HG02943 (cell line): ENCODE measurements at regions not wholly inside any gene's neighbourhood (a gene's known extent, or its start where the extent isn't known, plus 50 kb on each side); places are given as distances from the start of the nearest gene placed in this dataset.

ENCODE experiments used
- ATAC-seq: cut with Tn5 transposase; IDR thresholded peaks from one replicate; pipeline ENCODE4 v1.9.1; 2021; ENCODE audit warnings: mild to moderate bottlenecking, low read depth, moderate library complexity; ENCODE audit not compliant: unreplicated experiment

DNA sequence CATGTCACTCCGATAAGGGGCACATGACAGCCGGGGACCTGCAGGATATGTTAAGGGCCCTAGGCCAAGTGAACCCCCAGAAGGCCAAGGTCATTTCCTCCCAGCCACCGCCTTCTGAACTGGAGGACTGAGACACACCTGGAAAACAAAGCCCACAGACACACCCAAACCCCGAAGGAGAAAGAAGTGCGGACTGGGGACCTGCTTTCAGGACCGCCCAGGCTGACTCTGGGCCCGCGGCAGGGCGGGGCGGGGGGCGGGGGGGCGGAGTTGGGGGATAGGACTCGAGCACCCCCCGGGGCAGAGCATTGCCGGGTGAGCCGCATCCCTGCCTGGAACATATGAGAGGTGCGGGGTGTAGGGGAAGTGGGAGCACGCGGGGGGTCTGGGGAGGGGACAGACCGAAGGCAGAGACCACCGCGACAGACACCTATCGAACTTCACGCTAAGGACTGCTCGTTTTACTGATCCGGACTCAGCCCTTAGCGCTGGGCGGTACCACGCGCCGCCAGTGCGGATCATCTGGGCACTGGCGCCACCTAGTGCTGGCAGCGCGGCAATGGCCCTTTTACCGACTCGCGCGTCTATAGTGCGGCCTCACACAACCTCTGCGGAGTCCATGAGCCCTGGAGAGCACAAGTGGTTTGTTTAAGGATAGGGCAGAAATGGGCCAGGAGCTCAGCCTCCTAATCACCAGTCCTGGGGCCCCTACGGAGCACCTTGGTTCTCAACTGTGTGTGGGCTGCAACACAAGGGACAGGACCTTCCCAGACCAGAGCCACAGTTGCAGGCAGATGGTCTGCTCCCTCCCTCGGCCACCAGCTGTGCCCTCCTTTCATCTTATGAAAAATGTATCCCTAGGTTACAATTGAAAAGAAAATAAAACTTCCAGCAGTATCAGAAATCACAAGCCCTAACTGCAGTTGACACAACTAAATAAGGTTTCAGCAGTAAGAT is 157.6 kb downstream of the HERPUD2 start:
- peak; percentile 96 for ATAC-seq

DNA sequence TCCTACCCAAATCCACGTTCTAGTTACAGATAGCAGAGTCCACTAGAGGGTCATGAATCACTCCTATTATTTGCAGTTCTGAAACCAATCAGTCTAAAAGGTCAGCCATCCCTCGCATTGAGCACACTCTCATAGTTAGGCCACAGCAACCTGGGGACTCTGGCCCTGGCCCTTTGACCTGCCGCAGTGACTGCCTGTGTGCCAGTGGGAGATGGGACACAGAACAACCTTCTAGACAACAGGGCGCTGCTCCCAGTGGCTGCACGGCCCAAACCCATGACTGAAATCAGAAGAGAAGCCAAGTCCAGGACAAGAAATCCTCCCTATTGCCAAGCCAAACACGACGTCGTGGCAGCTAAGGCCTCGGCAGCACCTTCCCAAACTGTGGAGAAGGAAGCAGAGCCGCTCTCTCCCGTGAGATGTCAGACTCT is 158.5 kb downstream of the HERPUD2 start:
- ATAC-seq = no peak

DNA sequence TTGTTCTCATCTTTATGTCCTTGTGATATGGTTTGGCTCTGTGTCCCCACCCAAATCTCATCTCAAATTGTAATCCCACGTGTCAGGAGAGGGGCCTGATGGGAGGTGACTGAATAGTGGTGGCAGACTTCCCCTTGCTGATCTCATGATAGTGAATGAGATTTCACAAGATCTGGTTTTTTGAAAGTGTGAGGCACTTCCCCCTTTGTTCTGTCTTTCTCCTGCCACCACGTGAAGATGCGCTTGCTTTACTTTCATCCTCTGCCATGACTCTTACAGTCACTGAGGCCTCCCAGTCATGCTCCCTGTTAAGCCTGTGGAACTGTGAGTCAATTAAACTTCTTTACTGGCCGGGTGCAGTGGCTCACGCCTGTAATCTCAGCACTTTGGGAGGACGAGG is 161.0 kb downstream of the HERPUD2 start:
- ATAC-seq = no peak

DNA sequence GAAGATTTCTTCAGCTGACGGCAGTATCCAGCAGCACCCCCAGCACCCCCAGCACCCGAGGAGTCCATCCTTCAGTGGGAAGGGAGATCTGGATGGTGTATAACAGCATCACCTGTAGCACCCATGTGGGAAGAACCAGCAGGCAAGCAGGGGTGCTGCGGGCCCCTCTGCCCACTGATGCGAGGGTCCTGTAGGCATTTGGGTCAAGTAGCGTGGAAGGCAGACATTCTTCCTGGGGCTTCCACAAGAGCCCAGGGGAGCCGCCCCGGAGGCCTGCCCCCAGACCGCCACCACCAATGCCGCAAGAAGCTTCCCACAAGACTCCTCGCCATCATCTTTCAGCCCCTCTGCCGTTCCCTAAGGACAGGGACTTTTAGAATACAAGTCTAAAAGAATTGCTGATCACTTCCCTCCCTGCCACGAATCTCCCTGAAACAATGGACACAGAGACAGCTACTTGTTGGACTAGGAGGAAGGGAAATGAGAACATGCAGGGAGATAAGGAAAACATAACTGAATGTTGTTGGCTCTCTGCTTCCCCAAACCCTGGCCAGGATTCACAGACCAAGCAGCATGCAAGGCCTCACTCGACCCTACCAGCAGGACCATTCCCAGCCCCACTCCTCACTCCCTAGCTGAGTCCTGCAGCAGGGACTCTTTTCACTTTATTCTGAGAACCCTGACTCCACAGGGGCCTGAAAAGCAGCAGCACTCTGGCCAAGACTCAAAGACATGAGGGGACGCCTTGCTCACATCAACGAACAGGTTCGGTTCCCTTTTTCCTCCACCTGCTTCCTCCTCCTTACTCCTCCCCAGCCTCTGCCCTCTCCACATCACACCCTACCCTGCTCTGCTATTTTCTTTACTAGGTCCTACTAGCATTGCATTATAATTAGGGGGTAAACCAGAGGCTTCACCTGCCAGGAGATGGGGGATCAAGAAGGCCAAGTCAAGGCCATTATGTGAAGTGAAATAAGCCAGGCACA is 164.5 kb downstream of the HERPUD2 start:
- no peak for ATAC-seq

DNA sequence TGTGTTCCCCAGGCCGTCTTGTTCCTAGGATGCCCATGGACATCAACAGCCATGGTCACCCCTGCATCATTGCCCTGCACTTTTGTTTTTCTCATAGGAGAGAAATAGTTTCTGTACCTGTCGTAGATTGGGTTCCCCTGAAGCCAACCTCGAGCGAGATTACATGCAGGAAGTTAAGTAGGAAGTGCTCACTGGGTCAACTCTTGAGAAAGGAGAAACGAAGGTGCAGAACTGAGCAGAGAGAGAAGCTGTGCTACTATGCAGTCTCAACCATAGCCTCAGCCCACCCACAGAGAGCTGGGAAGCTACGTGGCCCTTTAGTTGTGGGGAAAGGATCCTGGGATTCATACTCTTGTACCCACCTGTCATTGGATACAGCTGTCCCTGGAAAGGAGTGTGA is 165.2 kb downstream of the HERPUD2 start:
- no peak for ATAC-seq

DNA sequence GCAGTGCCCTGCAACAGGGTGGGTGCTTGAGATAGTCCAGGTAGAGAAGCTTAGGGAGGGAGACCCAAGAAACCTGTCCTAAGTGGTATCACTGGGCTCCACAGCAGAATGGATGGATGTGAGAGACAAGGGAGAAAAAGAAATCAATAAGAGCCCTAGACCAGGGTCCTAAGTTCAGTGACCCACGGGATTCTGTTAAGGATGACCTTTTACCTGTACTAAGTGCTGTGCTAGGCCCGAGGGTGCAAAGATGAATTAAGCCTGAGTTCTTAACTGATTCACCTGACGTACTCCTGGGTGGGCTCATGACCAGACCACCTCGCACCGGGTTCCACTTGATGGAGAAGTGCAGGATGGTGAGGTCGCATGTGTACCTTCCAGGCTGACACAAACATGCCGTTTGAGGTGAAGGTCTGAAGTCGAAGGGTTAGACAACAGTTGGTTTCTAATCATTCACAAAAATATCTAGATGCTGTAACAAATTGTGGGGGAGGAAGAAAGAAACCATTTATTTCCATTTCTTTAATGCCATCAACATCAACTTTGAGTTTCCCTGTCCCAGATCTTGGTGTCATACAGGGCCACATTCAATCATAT is 166.5 kb downstream of the HERPUD2 start:
- no peak for ATAC-seq

DNA sequence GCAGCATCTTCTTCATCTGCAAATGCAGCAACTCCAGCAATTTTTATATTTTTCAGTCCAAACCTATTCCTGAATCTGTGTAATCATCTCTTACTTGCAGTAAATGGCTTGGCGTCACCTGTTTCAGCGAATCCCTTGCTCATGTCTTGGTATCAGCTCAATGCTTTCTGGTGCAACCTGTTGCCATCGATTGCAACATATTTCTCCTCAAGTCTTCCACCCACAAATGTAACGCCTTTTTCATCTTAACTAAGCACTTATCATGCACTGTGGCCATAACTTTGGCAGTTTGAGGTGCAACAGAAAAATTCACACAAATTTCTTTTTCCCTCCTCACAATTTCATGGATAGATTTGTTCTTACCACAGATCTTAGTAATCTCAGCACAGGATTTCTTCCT is 168.3 kb downstream of the HERPUD2 start:
- no peak for ATAC-seq

DNA sequence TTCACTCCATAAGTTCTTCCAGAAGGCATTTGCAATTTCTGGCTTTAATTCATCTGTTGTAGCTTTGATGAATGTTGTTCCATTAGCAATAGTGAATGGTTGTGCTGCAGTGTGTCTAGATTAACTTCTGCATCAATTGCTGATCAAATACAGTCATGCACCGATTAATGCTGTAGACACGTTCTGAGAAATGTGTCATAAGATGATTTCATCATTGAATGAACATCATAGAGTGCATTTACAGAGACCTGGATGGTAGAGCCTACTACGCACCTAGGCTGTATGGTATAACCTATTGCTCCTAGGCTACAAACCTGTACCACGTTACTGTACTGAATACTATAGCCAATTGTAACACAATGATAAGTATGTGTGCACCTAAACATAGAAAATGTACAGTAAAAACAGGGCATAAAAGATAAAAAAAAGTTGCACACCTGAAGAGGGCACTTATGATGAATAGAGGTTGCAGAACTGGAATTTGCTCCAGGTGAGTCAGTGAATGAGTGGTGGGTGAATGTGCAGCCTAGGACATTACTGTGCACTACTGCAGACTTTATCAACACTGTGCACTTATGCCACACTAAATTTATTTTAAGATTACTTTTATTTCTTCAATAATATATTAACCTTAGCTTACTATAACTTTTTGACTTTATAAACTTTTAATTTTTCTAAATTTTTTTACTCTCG is 170.7 kb downstream of the HERPUD2 start:
- no peak for ATAC-seq

DNA sequence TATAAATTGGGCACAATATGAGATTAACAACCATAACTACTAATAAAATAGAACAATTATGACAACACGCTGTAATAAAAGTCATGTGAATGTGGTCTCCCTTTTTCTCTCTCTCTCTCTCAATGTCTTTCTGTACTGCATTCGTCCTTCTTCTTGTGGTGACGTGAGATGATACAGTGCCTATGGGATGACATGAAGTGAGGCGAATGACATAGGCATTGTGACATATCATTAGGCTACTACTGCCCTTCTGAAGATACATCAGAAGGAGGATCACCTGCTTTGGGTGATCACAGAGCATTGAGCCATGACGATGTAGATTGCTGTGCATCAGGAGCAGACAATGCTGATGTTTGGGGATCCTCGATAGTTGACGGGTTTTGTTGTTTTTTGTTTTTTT is 171.6 kb downstream of the HERPUD2 start:
- ATAC-seq = no peak

DNA sequence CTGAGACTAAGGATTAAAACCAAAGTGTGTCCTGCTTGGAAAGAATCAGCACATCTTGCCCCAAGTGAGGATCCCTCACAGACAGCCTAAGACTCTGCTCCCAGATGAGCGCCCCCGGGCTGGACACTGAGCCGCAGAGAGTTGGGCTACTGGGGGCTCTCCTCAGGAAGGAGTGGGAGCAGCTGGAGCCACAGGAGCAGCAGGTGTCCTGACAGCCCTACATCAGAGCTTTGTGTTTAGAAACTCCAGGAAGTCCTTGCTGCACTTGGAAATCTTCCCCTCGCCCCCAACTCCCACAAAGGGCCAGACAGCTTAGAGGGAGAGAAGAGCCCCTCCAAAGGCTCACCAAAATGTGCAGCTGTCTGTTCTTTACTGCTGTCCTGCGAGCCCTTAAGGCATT is 172.2 kb downstream of the HERPUD2 start:
- no peak for ATAC-seq

DNA sequence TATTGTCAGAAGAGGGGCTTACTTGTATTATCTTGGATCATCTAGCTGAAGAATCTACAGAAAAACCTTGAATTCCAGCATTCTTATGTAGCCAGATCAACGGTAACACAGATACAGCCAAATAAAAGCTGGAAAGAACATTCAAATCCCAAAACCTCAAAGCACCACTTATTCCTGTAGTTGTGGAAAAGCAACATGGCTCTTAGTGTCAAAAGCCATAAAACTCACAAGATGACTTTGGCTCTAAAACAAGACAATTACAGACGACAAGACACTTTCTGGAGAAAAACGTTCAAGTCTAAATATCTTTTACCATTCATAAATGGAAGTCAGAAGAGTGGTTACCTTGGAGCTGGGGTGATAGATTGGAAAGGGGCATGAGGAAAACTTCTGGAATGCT is 173.0 kb downstream of the HERPUD2 start:
- no peak for ATAC-seq

DNA sequence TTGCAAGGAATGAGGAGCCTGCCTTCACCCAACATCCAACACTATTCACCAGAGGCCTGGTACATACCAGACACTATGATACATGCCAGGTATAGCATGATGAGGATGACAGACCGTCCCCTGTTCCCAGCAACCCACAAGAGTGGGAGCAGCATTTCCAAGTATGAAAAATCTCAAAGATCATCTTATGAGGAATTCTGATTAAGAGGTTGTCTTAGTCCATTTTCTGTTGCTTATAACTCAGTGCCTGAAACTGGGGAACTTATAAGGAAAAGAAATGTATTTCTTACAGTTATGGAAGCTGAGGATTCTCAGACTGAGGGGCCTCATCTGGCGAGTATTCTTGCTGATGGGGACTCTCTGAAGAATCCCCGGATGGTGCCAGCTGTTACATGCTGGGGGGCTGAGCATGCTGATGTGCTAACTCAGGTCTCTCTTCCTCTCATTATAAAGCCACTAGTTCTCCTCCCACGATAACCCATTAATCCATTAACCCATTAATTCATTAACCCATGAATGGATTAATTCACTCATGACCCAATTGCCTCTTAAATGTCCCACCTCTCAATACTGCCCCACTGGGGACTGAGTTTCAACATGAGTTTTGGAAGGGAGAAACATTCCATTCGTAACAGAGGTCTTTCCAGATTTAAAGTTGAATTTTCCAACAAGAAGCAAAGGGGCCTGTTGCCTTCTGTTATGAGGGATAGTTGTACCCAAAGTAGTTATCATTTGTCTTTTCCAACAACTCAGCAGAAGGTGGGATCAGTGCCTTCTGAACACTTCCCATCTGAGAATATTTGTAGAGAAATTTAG is 173.9 kb downstream of the HERPUD2 start:
- ATAC-seq = no peak

DNA sequence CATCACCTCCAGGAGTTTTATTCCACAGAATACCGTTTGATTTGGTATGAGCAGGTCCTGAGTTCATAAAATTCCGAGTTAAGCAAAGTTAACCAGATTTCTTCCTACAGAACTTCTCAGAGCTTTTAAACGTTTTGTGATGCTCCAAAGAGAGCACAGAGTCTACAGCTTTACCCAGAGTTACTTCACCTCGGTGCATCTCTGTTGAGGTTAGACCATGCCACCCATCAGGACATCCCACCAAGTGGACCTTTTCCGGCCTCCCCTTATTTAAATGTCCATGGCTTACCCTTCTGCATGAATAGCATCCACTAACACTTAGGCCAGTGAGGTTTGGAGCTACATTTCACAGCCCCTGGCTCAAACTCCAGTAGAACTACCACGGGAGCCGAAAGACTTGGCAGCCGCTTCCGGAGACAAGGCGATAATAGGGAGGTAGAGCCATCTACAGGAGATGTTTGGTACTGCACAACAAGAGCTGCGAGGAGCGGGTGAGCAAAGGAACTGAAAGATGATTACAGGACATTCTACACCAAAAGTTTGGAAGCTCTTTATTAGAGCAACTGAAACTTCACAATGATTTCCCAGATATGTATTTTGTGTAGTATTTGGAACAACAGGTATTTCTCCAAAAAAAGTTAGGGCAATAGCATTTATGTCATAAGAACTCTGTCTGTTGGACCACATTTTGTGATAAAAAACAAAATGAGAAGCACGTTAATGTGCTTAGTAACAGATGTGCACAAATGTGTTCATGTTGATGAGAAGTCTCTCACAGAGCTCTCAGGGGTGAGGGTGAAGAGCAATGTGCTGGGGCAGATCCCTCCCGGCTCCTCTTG is 174.7 kb downstream of the HERPUD2 start:
- peak; percentile 79 for ATAC-seq

DNA sequence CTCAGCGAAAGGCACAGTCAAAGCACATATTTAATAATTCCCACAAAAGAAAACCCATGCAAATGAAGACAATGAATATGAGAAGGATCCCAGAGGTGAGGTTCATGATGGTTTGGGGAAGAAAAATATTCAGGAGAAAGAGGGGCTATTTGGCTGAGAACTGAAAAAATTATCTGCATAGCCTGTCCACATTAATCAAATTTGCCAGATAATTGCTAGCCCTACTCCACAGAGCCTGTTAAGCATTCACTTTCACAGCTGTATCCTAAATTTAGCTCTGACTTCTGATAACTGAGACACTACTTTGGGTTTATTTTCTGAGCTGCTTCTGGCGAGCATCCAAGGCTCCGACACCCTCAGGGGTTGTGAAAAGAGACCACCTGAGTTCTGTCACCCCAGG is 176.2 kb downstream of the HERPUD2 start:
- ATAC-seq = no peak

DNA sequence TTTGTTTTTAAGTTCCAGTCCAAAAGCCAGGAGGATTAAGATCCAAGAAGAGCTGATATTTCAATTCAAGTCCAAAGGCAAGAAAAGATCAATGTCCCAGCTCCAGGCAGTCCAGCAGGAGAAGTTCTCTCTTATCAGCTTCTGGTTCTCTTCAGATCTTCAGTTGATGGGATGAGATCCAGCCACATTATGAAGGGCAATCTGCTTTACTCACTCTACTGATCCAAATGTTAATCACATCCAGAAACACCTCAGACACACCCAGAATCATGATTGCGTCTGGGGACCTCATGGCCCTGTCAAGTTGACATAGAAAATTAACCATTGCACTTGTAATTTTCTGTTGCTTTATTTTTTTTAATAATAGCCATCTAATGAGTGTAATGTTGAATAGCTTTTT is 178.4 kb downstream of the HERPUD2 start:
- no peak for ATAC-seq

DNA sequence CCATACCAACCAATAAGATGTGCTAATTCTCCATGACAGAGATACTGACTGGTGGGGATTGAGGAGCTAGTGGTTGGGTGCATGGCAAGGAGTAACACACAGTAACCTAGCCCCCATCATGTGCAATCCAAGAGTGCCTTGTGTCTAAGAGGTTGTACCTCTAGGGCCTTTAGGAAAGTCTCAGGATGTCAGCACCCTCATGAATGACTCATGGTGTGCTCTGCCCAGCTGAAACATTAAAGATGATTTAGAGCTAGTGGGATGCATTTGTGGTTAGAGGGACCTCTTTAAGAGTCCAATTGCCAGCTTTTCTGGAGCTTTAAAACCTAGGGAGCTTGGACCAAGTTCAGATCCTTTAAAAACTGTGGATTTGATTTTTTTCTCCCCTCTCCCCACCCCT is 181.1 kb downstream of the HERPUD2 start:
- ATAC-seq = no peak

DNA sequence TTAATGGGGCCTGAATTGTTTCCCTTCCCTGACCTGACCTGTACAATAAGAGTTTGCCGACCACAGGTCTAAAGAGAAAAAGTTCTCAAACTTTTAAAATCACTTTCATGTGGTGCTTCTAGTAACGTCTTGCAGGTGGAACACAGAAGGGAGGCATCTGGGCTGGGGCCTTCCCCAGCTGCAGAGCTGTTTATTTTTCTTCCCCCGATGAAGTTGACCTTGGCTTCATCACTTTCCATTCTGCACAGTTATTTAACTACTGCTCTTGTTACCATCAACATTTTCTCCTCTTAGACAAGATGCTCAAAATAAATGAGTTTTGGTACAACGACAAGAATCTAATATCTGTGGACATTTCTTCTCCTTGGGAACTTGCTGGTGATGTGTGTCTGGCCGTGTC is 181.7 kb downstream of the HERPUD2 start:
- ATAC-seq = no peak

DNA sequence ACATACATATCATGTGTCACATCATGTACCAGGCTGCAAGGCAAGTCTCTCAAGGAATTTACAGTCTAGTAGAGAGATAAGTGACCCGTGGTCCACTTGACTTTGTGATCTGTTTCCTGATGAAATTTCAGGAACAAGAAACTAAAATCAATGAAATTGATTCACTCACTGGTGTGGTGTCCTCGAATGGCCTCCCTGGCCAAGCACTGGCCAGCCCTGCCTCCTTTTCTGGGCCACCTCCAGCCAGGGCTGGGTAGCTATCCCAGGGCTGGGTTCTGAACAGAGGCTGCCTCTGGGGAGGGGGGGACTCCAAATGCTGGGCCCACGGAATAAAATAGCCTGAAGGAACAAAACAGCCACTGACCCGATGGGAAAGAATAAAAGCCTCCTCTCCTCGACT is 182.2 kb downstream of the HERPUD2 start:
- no peak for ATAC-seq
